HG03159 (cell line): ENCODE measurements at regions not wholly inside any gene's neighbourhood (a gene's known extent, or its start where the extent isn't known, plus 50 kb on each side); places are given as distances from the start of the nearest gene placed in this dataset.

ENCODE experiments used
- ATAC-seq: cut with Tn5 transposase; IDR thresholded peaks from one replicate; pipeline ENCODE4 v1.9.1; 2021; ENCODE audit warnings: mild to moderate bottlenecking, moderate library complexity; ENCODE audit not compliant: unreplicated experiment

- ATAC-seq, result peak; percentile 52
Measured at GRCh38 chr1:10960411-10961299, 51.8 kb upstream of the TARDBP start.

DNA sequence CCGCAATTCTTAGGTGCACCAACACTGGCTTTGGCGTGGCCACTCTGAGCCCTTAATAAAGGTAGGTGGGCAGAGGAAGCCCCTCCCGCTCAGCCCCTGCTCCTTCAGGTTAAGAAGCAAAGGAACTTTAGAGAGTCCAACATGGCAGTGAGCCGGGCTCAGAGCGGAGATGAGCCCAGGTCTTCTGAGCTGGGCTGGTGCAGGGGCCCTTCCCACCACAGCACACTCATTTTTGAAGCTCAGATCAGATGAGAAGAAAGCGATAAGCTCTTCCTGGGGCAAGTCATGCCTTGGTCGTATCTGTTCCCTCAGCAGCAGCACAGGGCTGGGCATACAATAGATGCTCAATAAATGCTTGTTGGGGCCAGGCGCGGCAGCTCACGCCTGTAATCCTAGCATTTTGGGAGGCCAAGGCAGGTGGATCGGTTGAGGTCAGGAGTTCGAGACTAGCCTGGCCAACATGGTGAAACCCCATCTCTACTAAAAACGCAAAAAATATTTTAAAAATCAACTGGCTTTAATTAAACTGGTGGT lies 51.1 kb upstream of the TARDBP start:
- peak; percentile 9 for ATAC-seq

DNA sequence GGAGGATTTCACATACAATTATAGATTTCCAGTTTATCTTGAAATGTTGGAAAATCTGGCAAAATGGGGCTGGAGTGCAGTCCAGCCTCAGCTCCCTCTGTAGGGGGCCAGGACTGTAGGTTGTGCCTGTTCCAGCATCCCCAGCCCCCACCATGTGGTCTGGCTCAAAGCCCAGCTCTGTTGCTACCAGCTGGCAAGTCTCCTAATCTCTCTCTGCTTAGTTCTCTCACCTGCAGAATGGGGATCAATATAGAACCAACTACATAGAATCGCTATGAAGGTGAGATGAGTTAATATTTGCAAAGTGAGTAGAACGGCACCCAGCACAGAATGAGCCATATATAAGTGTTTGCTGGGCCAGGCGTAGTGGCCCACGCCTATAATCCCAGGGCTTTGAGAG lies 50.0 kb upstream of the TARDBP start:
- no peak for ATAC-seq
